Keratinocyte (primary cell): ENCODE measurements at regions not wholly inside any gene's neighbourhood (a gene's known extent, or its start where the extent isn't known, plus 50 kb on each side); places are given as distances from the start of the nearest gene placed in this dataset.

Source experiments
- EZH2 ChIP-seq: IDR thresholded peaks from one replicate; pipeline ENCODE4 v1.6.1; 2012; ENCODE audit warnings: inconsistent platforms, mild to moderate bottlenecking, low read length, moderate library complexity
- TF ChIP-seq, protein P1 (sequence below), 3 experiments: IDR thresholded peaks in 1 of 3; conservative IDR thresholded peaks in 1 of 3; optimal IDR thresholded peaks in 1 of 3; 2 replicates in 2 of 3; 3 replicates in 1 of 3; pipeline versions ENCODE3 to v1.5.1; 2011; ENCODE audit warnings: low read length in 3 of 3, mild to moderate bottlenecking in 3 of 3, moderate library complexity in 2 of 3, control low read depth in 1 of 3, inconsistent platforms in 1 of 3; ENCODE audit not compliant: insufficient read depth in 2 of 3; ENCODE audit errors: extremely low read depth in 1 of 3

DNA sequence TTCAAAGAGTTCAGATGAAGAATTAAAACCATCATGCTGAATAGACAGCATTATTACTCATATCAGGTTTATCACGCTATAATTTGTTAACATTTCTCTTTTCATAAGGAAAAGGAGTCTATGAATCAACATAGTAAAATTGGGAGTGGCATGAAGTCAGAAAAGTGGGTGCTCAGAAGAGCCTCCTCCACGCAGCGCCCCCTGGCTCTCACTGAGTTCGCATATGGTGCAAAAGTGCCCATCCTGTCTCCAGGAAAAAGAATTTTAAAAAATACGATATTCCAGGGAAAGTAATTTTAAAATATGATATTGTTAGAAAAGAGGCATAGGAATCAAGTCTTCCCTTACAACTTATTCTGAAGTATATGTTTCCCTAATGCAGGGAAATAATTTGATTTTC is 176.3 kb upstream of the TCERG1L start:
- TF ChIP-seq EZH2 = no peak
- TF ChIP-seq, protein P1, sequence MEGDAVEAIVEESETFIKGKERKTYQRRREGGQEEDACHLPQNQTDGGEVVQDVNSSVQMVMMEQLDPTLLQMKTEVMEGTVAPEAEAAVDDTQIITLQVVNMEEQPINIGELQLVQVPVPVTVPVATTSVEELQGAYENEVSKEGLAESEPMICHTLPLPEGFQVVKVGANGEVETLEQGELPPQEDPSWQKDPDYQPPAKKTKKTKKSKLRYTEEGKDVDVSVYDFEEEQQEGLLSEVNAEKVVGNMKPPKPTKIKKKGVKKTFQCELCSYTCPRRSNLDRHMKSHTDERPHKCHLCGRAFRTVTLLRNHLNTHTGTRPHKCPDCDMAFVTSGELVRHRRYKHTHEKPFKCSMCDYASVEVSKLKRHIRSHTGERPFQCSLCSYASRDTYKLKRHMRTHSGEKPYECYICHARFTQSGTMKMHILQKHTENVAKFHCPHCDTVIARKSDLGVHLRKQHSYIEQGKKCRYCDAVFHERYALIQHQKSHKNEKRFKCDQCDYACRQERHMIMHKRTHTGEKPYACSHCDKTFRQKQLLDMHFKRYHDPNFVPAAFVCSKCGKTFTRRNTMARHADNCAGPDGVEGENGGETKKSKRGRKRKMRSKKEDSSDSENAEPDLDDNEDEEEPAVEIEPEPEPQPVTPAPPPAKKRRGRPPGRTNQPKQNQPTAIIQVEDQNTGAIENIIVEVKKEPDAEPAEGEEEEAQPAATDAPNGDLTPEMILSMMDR (optimal IDR thresholded peaks at IDR 0.05 in 1 of 3, IDR thresholded peaks at IDR 0.05 in 1 of 3, conservative IDR thresholded peaks at IDR 0.05 in 1 of 3; ENCODE audit: extremely low read depth in 1 of 3, insufficient read depth in 2 of 3, low read length in 3 of 3) = no peak
